SK-N-SH (cell line): ENCODE measurements at regions not wholly inside any gene's neighbourhood (a gene's known extent, or its start where the extent isn't known, plus 50 kb on each side); places are given as distances from the start of the nearest gene placed in this dataset.

Source experiments
- CTCF ChIP-seq: fragments of 200-600 bp; sonication (generic); IDR thresholded peaks from 2 replicates; pipeline ENCODE4 v1.6.1; 2017; ENCODE audit warnings: antibody characterized with exemption, mild to moderate bottlenecking, moderate library complexity
- EZH2phosphoT487 ChIP-seq: fragments of 200-600 bp; sonication (generic); IDR thresholded peaks from 2 replicates; pipeline ENCODE4 v1.6.1; 2017; ENCODE audit warnings: low read depth, mixed run types, mild to moderate bottlenecking, antibody characterized with exemption, moderate library complexity, borderline replicate concordance
- MAX ChIP-seq: IDR thresholded peaks from 2 replicates; pipeline ENCODE4 v1.4.0; 2012; ENCODE audit warnings: low read depth
- NFIC ChIP-seq: IDR thresholded peaks from 2 replicates; pipeline ENCODE4 v1.4.0; 2012; ENCODE audit warnings: borderline replicate concordance
- POLR2AphosphoS5 ChIP-seq: IDR thresholded peaks from 2 replicates; pipeline ENCODE4 v1.6.1; 2012; ENCODE audit warnings: low read depth, low read length
- RCOR1 ChIP-seq: fragments of 150-350 bp; IDR thresholded peaks from 2 replicates; pipeline ENCODE4 v1.6.1; 2017; ENCODE audit warnings: antibody characterized with exemption, low read length
- TAF1 ChIP-seq: IDR thresholded peaks from 2 replicates; pipeline ENCODE4 v1.6.1; 2012; ENCODE audit warnings: low read depth, mild to moderate bottlenecking, low read length, moderate library complexity, borderline replicate concordance
- USF1 ChIP-seq: IDR thresholded peaks from 2 replicates; pipeline ENCODE4 v1.4.0; 2012; ENCODE audit warnings: low read depth, borderline replicate concordance
- TF ChIP-seq, protein P1 (sequence below): IDR thresholded peaks from 2 replicates; pipeline ENCODE4 v1.6.1; 2012; ENCODE audit warnings: mild to moderate bottlenecking, low read depth, low read length, moderate library complexity

- TF ChIP-seq CTCF, result peak; percentile 17; the same call in 1 of the 2 replicates
- no peak for TF ChIP-seq RCOR1
- no peak for TF ChIP-seq EZH2phosphoT487
- TF ChIP-seq NFIC, result no peak
- no peak for TF ChIP-seq POLR2AphosphoS5
- no peak for TF ChIP-seq MAX
- TF ChIP-seq, protein P1, sequence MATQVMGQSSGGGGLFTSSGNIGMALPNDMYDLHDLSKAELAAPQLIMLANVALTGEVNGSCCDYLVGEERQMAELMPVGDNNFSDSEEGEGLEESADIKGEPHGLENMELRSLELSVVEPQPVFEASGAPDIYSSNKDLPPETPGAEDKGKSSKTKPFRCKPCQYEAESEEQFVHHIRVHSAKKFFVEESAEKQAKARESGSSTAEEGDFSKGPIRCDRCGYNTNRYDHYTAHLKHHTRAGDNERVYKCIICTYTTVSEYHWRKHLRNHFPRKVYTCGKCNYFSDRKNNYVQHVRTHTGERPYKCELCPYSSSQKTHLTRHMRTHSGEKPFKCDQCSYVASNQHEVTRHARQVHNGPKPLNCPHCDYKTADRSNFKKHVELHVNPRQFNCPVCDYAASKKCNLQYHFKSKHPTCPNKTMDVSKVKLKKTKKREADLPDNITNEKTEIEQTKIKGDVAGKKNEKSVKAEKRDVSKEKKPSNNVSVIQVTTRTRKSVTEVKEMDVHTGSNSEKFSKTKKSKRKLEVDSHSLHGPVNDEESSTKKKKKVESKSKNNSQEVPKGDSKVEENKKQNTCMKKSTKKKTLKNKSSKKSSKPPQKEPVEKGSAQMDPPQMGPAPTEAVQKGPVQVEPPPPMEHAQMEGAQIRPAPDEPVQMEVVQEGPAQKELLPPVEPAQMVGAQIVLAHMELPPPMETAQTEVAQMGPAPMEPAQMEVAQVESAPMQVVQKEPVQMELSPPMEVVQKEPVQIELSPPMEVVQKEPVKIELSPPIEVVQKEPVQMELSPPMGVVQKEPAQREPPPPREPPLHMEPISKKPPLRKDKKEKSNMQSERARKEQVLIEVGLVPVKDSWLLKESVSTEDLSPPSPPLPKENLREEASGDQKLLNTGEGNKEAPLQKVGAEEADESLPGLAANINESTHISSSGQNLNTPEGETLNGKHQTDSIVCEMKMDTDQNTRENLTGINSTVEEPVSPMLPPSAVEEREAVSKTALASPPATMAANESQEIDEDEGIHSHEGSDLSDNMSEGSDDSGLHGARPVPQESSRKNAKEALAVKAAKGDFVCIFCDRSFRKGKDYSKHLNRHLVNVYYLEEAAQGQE, result no peak
- TF ChIP-seq TAF1, result no peak
- no peak for TF ChIP-seq USF1
Observed at GRCh38 chr22:27627444-27627833, 174.1 kb downstream of the MN1 start.
